GM10266 (cell line): ENCODE measurements at regions not wholly inside any gene's neighbourhood (a gene's known extent, or its start where the extent isn't known, plus 50 kb on each side); places are given as distances from the start of the nearest gene placed in this dataset.
"Not testable (repeated sequence)": the region's sequence is repeated elsewhere in the genome, so short reads cannot be mapped to it uniquely, and the experiment has no call there.

Experiments used
- DNase-seq: peaks from one replicate; pipeline ENCODE4 v3.0.0; 2012; ENCODE audit errors: extremely low spot score
- TF ChIP-seq, protein P1 (sequence below): IDR thresholded peaks from 2 replicates; pipeline ENCODE4 v1.5.1; 2012; ENCODE audit warnings: mild to moderate bottlenecking, low read depth; ENCODE audit not compliant: control insufficient read depth, insufficient read depth; ENCODE audit errors: missing control alignments

DNA sequence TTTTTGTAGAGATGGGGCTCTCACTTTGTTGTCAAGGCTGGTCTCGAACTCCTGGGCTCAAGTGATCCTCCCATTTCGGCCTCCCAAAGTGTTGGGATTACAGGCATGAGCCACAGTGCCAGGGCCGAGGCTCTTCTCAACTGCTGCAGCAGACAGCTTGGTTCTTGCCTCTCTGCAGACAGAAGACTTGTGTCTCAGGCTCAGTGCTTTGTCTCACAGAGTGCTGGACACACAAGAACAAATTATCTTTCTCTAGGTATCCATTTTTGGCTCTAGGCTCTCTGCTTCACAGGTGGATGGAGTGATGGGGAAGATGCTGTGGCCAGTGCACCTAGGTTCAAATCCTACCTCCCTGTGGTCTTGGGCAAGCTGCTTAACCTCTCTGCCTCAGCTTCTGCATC lies 80.8 kb upstream of the RNU2-1 start:
- TF ChIP-seq, protein P1, sequence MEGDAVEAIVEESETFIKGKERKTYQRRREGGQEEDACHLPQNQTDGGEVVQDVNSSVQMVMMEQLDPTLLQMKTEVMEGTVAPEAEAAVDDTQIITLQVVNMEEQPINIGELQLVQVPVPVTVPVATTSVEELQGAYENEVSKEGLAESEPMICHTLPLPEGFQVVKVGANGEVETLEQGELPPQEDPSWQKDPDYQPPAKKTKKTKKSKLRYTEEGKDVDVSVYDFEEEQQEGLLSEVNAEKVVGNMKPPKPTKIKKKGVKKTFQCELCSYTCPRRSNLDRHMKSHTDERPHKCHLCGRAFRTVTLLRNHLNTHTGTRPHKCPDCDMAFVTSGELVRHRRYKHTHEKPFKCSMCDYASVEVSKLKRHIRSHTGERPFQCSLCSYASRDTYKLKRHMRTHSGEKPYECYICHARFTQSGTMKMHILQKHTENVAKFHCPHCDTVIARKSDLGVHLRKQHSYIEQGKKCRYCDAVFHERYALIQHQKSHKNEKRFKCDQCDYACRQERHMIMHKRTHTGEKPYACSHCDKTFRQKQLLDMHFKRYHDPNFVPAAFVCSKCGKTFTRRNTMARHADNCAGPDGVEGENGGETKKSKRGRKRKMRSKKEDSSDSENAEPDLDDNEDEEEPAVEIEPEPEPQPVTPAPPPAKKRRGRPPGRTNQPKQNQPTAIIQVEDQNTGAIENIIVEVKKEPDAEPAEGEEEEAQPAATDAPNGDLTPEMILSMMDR: no peak
- no peak for DNase-seq

DNA sequence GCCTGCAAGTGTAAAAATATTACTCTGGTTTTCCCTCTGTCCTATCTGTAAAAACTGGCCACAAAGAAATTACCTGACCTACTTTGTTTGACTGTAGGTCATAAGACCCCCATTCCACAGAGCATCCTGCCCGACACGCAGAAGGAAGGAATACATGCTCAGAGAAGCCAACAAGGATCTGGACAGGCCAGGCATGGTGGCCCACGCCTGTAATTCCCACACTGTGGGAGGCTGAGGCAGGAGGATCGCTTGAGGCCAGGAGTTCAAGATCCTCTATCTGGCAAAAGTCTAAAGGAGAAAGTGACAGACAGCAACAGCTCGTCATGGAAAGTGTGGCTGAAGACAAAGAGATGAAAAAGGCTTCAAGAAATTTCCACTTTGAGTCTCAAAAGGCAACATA lies 78.2 kb upstream of the RNU2-1 start:
- DNase-seq: no peak
- TF ChIP-seq, protein P1: no peak

DNA sequence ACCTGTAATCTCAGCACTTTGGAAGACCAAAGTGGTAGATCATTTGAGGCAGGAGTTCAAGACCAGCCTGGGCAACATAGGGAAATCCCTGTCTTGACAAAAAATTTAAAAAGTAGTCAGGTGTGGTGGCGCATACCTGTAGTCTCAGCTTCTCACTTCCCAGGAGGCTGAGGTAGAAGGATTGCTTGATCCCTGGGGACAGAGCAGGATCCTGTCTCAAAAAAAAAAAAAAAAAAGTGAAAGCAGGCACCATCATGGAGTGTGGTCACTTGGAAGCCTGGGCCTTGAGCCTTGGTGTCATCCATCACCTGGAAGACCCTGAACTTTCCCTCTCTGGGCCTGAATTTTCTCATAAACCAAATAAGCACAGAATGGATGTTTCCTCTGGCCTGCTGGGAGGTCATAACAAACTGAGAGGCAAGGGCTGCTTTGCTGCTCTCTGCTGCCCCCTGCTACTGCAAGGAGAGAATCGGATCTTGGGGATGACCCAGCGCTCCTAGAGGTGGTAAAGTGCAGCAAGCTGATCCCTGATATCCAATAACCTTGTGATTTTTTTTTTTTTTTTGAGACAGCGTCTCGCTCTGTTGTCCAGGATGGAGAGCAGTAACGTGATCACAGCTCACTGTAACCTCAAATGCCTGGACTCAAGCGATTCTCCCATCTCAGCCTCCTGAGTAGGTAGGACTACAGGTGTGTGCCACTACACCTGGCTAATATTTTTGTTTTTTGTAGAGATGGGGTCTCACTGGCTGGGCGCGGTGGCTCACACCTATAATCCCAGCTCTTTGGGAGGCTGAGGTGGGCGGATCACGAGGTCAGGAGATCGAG lies 75.9 kb upstream of the RNU2-1 start:
- TF ChIP-seq, protein P1: no peak
- DNase-seq: no peak

DNA sequence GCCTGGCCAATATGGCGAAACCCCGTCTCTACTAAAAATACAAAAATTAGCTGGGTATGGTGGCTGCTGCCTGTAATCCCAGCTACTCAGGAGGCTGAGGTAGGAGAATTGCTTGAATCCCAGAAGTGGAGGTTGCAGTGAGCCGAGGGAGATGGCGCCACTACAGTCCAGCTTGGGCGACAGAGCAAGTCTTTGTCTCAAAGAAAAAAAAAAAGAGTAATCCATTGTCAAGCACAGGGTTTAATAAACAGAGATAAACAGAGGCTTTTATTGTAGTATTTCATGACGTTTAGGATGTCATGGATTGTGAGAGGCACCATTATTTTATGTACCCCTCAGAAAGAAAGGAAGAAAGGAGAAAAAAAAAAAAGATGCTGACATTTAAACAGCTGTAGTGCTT lies 75.2 kb upstream of the RNU2-1 start:
- TF ChIP-seq, protein P1: no peak
- no peak for DNase-seq

DNA sequence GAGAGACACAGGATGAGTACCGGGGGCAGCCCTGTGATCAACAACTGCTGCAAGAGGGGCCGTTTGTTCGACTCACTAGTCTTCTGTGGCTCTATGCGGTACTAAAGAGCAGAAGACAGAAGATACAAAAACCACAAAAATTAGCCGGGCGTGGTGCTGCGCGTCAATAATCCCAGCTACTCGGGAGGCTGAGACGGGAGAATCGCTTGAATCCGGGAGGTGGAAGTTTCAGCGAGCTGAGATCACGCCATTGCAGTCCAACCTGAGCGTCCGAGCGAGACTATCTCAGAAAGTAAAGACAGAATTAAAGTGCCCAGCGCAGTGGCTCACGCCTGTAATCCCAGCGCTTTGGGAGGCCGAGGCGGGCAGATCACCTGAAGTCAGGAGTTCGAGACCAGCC lies 71.0 kb upstream of the RNU2-1 start:
- not testable (repeated sequence) for DNase-seq

DNA sequence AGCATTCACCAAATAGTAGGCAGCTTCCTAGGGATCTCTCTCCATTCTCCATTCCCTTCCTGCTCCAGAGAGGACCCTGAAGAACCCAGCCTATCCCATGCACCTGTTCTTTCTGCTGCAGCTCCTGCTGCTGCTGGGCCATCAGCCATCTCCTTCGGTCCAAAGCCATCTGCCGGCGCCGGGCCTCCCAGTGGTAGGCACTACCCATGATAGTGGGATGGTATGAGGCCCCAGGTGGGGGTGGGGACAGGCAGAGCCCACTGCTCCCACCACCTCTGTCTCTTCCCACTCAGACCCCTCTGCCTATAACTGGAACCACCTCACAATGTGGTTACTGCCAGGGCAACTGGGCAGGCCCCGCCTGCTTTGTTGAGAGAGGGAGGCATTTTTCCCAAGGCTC lies 69.3 kb upstream of the RNU2-1 start:
- not testable (repeated sequence) for DNase-seq

DNA sequence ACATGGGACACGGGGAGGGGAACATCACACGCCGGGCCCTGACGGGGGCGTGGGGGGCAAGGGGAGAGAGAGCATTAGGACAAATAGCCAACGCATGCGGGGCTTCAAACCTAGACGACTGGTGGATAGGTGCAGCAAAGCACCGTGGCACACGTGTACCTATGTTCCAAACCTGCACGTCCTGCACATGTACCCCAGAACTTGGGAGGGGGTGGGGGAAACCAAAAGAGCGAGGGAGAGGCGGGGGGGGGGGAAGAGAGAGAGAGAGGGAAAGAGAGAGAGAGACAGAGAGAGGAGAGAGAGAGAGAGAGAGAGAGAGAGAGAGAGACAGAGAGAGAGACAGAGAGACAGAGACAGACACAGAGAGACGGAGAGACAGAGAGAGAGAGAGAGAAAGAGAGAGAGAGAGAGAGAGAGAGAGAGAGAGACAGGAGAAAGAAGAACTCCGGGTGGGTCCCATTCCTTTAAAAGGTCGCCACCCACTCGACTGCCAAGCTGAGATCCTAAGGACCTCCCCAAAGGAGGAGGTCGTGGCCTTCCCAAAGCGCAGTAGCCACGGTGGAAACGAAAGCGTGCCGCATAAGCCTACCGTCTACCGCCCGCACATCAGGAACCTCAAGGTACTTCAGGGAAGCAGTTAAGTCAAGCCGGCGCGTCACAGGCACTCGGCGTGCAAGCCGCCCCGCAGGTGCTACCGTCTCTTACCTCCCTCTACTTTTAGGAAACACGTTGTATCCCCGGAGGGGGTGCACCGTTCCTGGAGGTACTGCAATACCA lies 65.7 kb upstream of the RNU2-1 start:
- not testable (repeated sequence) for DNase-seq

DNA sequence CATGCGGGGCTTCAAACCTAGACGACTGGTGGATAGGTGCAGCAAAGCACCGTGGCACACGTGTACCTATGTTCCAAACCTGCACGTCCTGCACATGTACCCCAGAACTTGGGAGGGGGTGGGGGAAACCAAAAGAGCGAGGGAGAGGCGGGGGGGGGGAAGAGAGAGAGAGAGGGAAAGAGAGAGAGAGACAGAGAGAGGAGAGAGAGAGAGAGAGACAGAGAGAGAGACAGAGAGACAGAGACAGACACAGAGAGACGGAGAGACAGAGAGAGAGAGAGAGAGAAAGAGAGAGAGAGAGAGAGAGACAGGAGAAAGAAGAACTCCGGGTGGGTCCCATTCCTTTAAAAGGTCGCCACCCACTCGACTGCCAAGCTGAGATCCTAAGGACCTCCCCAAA lies 55.9 kb upstream of the RNU2-1 start:
- not testable (repeated sequence) for DNase-seq

DNA sequence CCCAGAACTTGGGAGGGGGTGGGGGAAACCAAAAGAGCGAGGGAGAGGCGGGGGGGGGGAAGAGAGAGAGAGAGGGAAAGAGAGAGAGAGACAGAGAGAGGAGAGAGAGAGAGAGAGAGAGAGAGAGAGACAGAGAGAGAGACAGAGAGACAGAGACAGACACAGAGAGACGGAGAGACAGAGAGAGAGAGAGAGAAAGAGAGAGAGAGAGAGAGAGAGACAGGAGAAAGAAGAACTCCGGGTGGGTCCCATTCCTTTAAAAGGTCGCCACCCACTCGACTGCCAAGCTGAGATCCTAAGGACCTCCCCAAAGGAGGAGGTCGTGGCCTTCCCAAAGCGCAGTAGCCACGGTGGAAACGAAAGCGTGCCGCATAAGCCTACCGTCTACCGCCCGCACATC lies 49.8 kb upstream of the RNU2-1 start:
- DNase-seq: not testable (repeated sequence)
